Osteoblast (primary cell): ENCODE measurements at regions not wholly inside any gene's neighbourhood (a gene's known extent, or its start where the extent isn't known, plus 50 kb on each side); places are given as distances from the start of the nearest gene placed in this dataset.

Experiments used
- DNase-seq: peaks from one replicate; pipeline ENCODE4 v3.0.0; 2011; ENCODE audit warnings: low spot score, mixed read lengths; ENCODE audit not compliant: insufficient read length; ENCODE audit errors: missing footprints
- H2AFZ ChIP-seq: 2 replicates; pipeline ENCODE4 v1.6.0; 2011; ENCODE audit warnings: mild to moderate bottlenecking, low read length
- H3K27ac ChIP-seq: 2 replicates; pipeline ENCODE4 v1.5.1; 2011; ENCODE audit warnings: mild to moderate bottlenecking, low read depth, low read length, moderate library complexity
- H3K27me3 ChIP-seq: 2 replicates; pipeline ENCODE4 v1.6.0; 2012; ENCODE audit warnings: mild to moderate bottlenecking, control low read depth, inconsistent platforms, low read length, moderate library complexity; ENCODE audit not compliant: insufficient read depth
- H3K36me3 ChIP-seq: 2 replicates; pipeline ENCODE4 v1.5.1; 2011; ENCODE audit warnings: mild to moderate bottlenecking, low read length, control low read depth, moderate library complexity; ENCODE audit not compliant: insufficient read depth
- H3K4me1 ChIP-seq: 2 replicates; pipeline ENCODE4 v1.5.1; 2011; ENCODE audit warnings: mild to moderate bottlenecking, low read length, control low read depth, moderate library complexity; ENCODE audit not compliant: insufficient read depth
- H3K4me2 ChIP-seq: 2 replicates; pipeline ENCODE4 v1.6.0; 2011; ENCODE audit warnings: mild to moderate bottlenecking, low read length; ENCODE audit not compliant: insufficient read depth
- H3K4me3 ChIP-seq: fragments of 200-600 bp; sonication (generic); 3 replicates; pipeline ENCODE4 v1.5.1; 2012; ENCODE audit warnings: mild to moderate bottlenecking, low read length, inconsistent platforms; ENCODE audit not compliant: insufficient read depth
- H3K79me2 ChIP-seq: 2 replicates; pipeline ENCODE4 v1.6.0; 2012; ENCODE audit warnings: mild to moderate bottlenecking, low read length, control low read depth, inconsistent platforms; ENCODE audit not compliant: insufficient read depth
- H3K9me3 ChIP-seq: 2 replicates; pipeline ENCODE4 v1.5.1; 2011; ENCODE audit warnings: low read depth, low read length, control low read depth
- H4K20me1 ChIP-seq: 2 replicates; pipeline ENCODE4 v1.6.0; 2012; ENCODE audit warnings: mild to moderate bottlenecking, low read length, control low read depth; ENCODE audit not compliant: insufficient read depth
- CTCF ChIP-seq: IDR thresholded peaks from 2 replicates; pipeline ENCODE4 v1.5.1; 2011; ENCODE audit warnings: mild to moderate bottlenecking, low read depth, low read length, moderate library complexity; ENCODE audit errors: extremely low read depth

GRCh38 chr9:117496307-117496706 lies 81.5 kb upstream of the ASTN2 start:
- Histone ChIP-seq H3K4me1 (no peaks in the 10 kb centered on the region), H3K4me2 (no peak overlapping the region), H2AFZ (no peak overlapping the region), H4K20me1 (no peaks in the 10 kb centered on the region), H3K79me2 (no peaks in the 10 kb centered on the region), H3K4me3 (no peak overlapping the region), H3K9me3 (no peaks in the 10 kb centered on the region), H3K27ac (no peak overlapping the region), H3K36me3 (no peaks in the 10 kb centered on the region), H3K27me3 (no peaks in the 10 kb centered on the region)
- no peak for DNase-seq
- no peak for TF ChIP-seq CTCF

- no peak overlapping the region for H2AFZ ChIP-seq
- no peaks in the 10 kb centered on the region for H3K27me3 ChIP-seq
- DNase-seq = no peak
- H3K36me3 ChIP-seq = no peaks in the 10 kb centered on the region
- H3K79me2 ChIP-seq = no peaks in the 10 kb centered on the region
- H3K9me3 ChIP-seq = no peaks in the 10 kb centered on the region
- no peak overlapping the region for H3K4me3 ChIP-seq
- no peak for TF ChIP-seq CTCF
- no peak overlapping the region for H3K27ac ChIP-seq
- H3K4me1 ChIP-seq = no peaks in the 10 kb centered on the region
- H4K20me1 ChIP-seq = no peaks in the 10 kb centered on the region
- no peak overlapping the region for H3K4me2 ChIP-seq
Observed at GRCh38 chr9:117494401-117495090, 79.7 kb upstream of the ASTN2 start.

DNA sequence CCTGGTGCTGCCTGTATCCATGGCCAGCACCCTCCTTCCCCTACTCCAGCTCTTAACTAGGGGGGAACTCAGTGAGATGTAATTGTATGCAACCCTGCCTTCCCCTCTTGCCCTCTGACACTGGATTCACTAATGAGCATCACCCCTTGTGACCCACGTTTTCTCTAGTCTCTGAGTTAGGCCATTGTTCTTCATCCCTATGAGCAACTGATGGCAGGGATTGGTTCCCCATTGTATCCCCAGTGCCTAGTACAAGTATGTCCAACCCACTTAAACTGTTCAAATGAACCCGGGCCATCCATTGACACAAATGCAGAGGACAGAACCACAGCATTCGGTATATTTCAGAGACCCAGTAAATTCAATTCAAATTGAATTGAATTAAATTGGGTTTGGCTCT lies 77.6 kb upstream of the ASTN2 start:
- H3K4me1 ChIP-seq = no peaks in the 10 kb centered on the region
- H3K27me3 ChIP-seq = no peaks in the 10 kb centered on the region
- H3K79me2 ChIP-seq = no peaks in the 10 kb centered on the region
- no peak overlapping the region for H2AFZ ChIP-seq
- no peak overlapping the region for H3K4me3 ChIP-seq
- H4K20me1 ChIP-seq = no peaks in the 10 kb centered on the region
- no peaks in the 10 kb centered on the region for H3K9me3 ChIP-seq
- no peak overlapping the region for H3K27ac ChIP-seq
- H3K36me3 ChIP-seq = no peaks in the 10 kb centered on the region
- no peak overlapping the region for H3K4me2 ChIP-seq
- no peak for TF ChIP-seq CTCF
- DNase-seq = no peak

DNA sequence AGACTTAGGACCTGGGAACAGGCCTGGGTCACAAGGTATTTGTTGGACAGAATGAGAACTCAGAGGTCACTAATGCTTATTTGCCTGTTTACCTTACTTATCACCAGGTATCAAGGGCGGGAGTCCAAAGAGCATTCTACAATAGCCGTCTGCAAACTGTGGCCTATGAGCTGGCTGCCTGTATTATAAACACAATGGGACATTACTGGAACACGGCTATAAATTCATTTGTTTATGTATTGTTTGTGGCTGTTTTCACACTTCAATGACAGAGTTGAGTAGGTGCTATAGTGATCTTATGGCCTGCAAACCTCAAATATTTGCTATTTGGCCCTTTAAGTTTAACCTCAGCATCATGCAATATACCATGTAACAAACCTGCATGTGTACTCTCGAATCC lies 76.6 kb upstream of the ASTN2 start:
- Histone ChIP-seq H3K9me3 (no peaks in the 10 kb centered on the region), H3K4me1 (no peaks in the 10 kb centered on the region), H3K27me3 (no peaks in the 10 kb centered on the region), H3K4me2 (no peak overlapping the region), H3K36me3 (no peaks in the 10 kb centered on the region), H3K27ac (no peak overlapping the region), H3K79me2 (no peaks in the 10 kb centered on the region), H2AFZ (no peak overlapping the region), H4K20me1 (no peaks in the 10 kb centered on the region), H3K4me3 (no peak overlapping the region)
- no peak for DNase-seq
- no peak for TF ChIP-seq CTCF
